ENCODE measurements at regions not wholly inside any gene's neighbourhood (a gene's known extent, or its start where the extent isn't known, plus 50 kb on each side); places are given as distances from the start of the nearest gene placed in this dataset.

DNA sequence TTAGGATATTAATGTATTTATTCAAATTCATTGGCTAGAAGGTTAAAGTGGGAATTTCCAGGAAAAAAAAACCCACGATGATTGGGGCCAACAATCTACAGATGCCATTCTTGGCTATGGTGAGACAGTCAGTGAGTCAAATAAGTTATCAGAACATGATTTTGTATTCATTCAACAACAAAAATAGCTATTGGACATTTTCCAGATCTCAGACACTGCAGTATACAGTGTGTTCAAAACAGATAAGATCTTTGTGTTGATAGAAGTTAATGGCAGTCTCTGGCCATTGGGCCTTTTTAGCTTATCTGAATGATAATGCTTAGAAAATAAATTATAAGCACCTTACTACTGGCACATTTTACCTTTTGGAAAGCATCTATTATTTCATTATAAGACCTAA, 547.7 kb downstream of the MAT2B start:
- Histone ChIP-seq H3K27me3 (ENCODE audit: insufficient read depth, low read length) (no peaks in the 10 kb centered on the region), H3K4me3 (ENCODE audit: low read depth, low read length, poor library complexity, severe bottlenecking) (no peak overlapping the region), H3K4me2 (ENCODE audit: low read length) (no peak overlapping the region), H3K9me3 (ENCODE audit: low read length) (no peaks in the 10 kb centered on the region), H3F3A (ENCODE audit: insufficient read depth, low read length) (no peaks in the 10 kb centered on the region), H3K4me1 (ENCODE audit: insufficient read depth, low read length, severe bottlenecking) (no peaks in the 10 kb centered on the region), H3K9ac (ENCODE audit: low read length) (no peak overlapping the region), H3K79me2 (ENCODE audit: insufficient read depth, low read length) (no peaks in the 10 kb centered on the region), H4K20me1 (ENCODE audit: insufficient read depth, low read length) (no peaks in the 10 kb centered on the region), H2AFZ (ENCODE audit: low read length) (no peak overlapping the region), H3K36me3 (ENCODE audit: insufficient read depth, low read length) (no peaks in the 10 kb centered on the region), H3K27ac (ENCODE audit: low read depth, low read length, poor library complexity, severe bottlenecking) (no peak overlapping the region), H3K9me2 (ENCODE audit: low read depth, low read length) (no peaks in the 10 kb centered on the region)
- TF ChIP-seq, protein P1, sequence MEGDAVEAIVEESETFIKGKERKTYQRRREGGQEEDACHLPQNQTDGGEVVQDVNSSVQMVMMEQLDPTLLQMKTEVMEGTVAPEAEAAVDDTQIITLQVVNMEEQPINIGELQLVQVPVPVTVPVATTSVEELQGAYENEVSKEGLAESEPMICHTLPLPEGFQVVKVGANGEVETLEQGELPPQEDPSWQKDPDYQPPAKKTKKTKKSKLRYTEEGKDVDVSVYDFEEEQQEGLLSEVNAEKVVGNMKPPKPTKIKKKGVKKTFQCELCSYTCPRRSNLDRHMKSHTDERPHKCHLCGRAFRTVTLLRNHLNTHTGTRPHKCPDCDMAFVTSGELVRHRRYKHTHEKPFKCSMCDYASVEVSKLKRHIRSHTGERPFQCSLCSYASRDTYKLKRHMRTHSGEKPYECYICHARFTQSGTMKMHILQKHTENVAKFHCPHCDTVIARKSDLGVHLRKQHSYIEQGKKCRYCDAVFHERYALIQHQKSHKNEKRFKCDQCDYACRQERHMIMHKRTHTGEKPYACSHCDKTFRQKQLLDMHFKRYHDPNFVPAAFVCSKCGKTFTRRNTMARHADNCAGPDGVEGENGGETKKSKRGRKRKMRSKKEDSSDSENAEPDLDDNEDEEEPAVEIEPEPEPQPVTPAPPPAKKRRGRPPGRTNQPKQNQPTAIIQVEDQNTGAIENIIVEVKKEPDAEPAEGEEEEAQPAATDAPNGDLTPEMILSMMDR (IDR thresholded peaks at IDR 0.05; ENCODE audit: low read length): no peak
- TF ChIP-seq EZH2 (IDR thresholded peaks at IDR 0.05; ENCODE audit: borderline replicate concordance, low read length): no peak

DNA sequence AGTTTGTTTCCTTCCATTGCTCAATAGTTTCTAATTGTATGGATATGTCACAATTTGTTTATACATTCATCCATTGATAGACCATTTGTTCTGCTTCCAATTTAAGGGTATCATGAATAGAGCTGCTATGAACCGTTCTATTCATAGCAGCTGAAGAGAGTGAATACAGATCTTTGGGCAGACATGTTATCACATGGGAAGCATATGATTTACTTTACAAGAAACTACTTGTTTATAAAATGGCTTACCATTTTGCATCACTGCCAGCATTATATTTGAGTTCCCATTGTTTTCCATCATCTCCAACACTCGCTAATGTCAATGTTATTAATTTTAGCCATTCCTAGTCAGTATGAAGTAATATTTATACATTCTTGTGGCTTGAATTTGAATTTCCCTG, 549.0 kb downstream of the MAT2B start:
- TF ChIP-seq, protein P1 (IDR thresholded peaks at IDR 0.05; ENCODE audit: low read length): no peak
- TF ChIP-seq EZH2 (IDR thresholded peaks at IDR 0.05; ENCODE audit: borderline replicate concordance, low read length): no peak
- no peaks in the 10 kb centered on the region for H3K79me2 ChIP-seq (ENCODE audit: insufficient read depth, low read length)
- no peak overlapping the region for H3K9ac ChIP-seq (ENCODE audit: low read length)
- H3K4me1 ChIP-seq (ENCODE audit: insufficient read depth, low read length, severe bottlenecking): no peaks in the 10 kb centered on the region
- no peak overlapping the region for H3K27ac ChIP-seq (ENCODE audit: low read depth, low read length, poor library complexity, severe bottlenecking)
- H3K36me3 ChIP-seq (ENCODE audit: insufficient read depth, low read length): no peaks in the 10 kb centered on the region
- no peak overlapping the region for H3K4me2 ChIP-seq (ENCODE audit: low read length)
- H3K27me3 ChIP-seq (ENCODE audit: insufficient read depth, low read length): no peaks in the 10 kb centered on the region
- H2AFZ ChIP-seq (ENCODE audit: low read length): no peak overlapping the region
- H3K4me3 ChIP-seq (ENCODE audit: low read depth, low read length, poor library complexity, severe bottlenecking): no peak overlapping the region
- no peaks in the 10 kb centered on the region for H3F3A ChIP-seq (ENCODE audit: insufficient read depth, low read length)
- H3K9me2 ChIP-seq (ENCODE audit: low read depth, low read length): no peaks in the 10 kb centered on the region
- H3K9me3 ChIP-seq (ENCODE audit: low read length): no peaks in the 10 kb centered on the region
- H4K20me1 ChIP-seq (ENCODE audit: insufficient read depth, low read length): no peaks in the 10 kb centered on the region

DNA sequence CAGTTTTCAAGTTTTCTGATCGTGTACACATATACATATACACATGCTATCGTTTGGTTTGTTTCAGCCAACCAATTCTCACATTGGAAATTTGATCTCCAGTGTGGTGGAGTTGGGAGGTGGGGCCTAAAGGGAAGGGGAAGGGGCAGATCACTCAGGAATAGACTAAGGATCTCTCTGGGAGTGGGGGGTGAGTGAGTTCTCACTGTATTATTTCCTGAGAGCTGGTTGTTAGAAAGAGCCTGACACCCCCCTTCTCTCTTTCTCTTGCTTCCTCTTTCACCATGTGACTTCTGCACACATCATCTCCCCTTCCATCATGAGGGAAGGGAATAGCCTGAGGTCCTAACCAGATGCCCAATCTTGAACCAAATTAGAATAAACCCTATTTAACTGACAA, 551.7 kb downstream of the MAT2B start:
- no peaks in the 10 kb centered on the region for H3K79me2 ChIP-seq (ENCODE audit: insufficient read depth, low read length)
- no peak overlapping the region for H3K4me2 ChIP-seq (ENCODE audit: low read length)
- TF ChIP-seq EZH2 (IDR thresholded peaks at IDR 0.05; ENCODE audit: borderline replicate concordance, low read length): no peak
- TF ChIP-seq, protein P1 (IDR thresholded peaks at IDR 0.05; ENCODE audit: low read length): no peak
- H3K4me1 ChIP-seq (ENCODE audit: insufficient read depth, low read length, severe bottlenecking): no peaks in the 10 kb centered on the region
- no peak overlapping the region for H3K9ac ChIP-seq (ENCODE audit: low read length)
- no peaks in the 10 kb centered on the region for H3K9me3 ChIP-seq (ENCODE audit: low read length)
- no peak overlapping the region for H2AFZ ChIP-seq (ENCODE audit: low read length)
- no peaks in the 10 kb centered on the region for H4K20me1 ChIP-seq (ENCODE audit: insufficient read depth, low read length)
- no peaks in the 10 kb centered on the region for H3K9me2 ChIP-seq (ENCODE audit: low read depth, low read length)
- H3F3A ChIP-seq (ENCODE audit: insufficient read depth, low read length): no peaks in the 10 kb centered on the region
- no peak overlapping the region for H3K27ac ChIP-seq (ENCODE audit: low read depth, low read length, poor library complexity, severe bottlenecking)
- no peak overlapping the region for H3K4me3 ChIP-seq (ENCODE audit: low read depth, low read length, poor library complexity, severe bottlenecking)
- no peaks in the 10 kb centered on the region for H3K27me3 ChIP-seq (ENCODE audit: insufficient read depth, low read length)
- H3K36me3 ChIP-seq (ENCODE audit: insufficient read depth, low read length): no peaks in the 10 kb centered on the region
